Esophagus (tissue), 2 donors: ENCODE measurements at regions not wholly inside any gene's neighbourhood (a gene's known extent, or its start where the extent isn't known, plus 50 kb on each side); places are given as distances from the start of the nearest gene placed in this dataset.
"Not testable (repeated sequence)": the region's sequence is repeated elsewhere in the genome, so short reads cannot be mapped to it uniquely, and the experiment has no call there.

ENCODE experiments used
- H3K27ac ChIP-seq, 2 donors: one replicate each; pipeline ENCODE4 v1.5.1; 2013; ENCODE audit warnings: low read depth in 2 of 2, mild to moderate bottlenecking in 2 of 2, inconsistent platforms in 1 of 2, low read length in 1 of 2, moderate library complexity in 1 of 2
- H3K27me3 ChIP-seq, 2 donors: one replicate each; pipeline ENCODE4 v1.6.1; 2013; ENCODE audit warnings: low read length in 2 of 2, control low read depth in 1 of 2, mild to moderate bottlenecking in 1 of 2; ENCODE audit not compliant: insufficient read depth in 2 of 2, control insufficient read depth in 1 of 2
- H3K36me3 ChIP-seq, 2 donors: one replicate each; pipeline ENCODE4 v1.6.1; 2013; ENCODE audit warnings: low read length in 1 of 2; ENCODE audit not compliant: control insufficient read depth in 2 of 2, insufficient read depth in 2 of 2
- H3K4me1 ChIP-seq, 2 donors: one replicate each; pipeline ENCODE4 v1.6.1; 2013; ENCODE audit warnings: low read length in 1 of 2; ENCODE audit not compliant: control insufficient read depth in 2 of 2, insufficient read depth in 2 of 2
- H3K4me3 ChIP-seq, 2 donors: one replicate each; pipeline ENCODE4 v1.5.1; 2013; ENCODE audit warnings: low read length in 2 of 2, mild to moderate bottlenecking in 2 of 2, low read depth in 1 of 2, moderate library complexity in 1 of 2
- H3K9me3 ChIP-seq, 2 donors: one replicate each; pipeline ENCODE4 v1.6.1; 2013; ENCODE audit warnings: mild to moderate bottlenecking in 2 of 2, low read depth in 1 of 2, low read length in 1 of 2, moderate library complexity in 1 of 2; ENCODE audit not compliant: control insufficient read depth in 2 of 2, insufficient read depth in 1 of 2
- WGBS, 2 donors: extraction: QIAGEN DNeasy Blood & Tissue Kit; methylation state at CpG; one replicate each; pipeline ENCODE4 v1.1.7; 2013; 5-methylcytosine and 5-hydroxymethylcytosine counted together
- donor health status: healthy with polysubstance abuse.
- donor health status: Bipolar disorder and iron deficiency.

GRCh38 chr1:220450927-220451326 lies 77.0 kb upstream of the MARK1 start:
- no peak overlapping the region for H3K4me3 ChIP-seq
- no peaks in the 10 kb centered on the region for H3K4me1 ChIP-seq
- no peaks in the 10 kb centered on the region for H3K9me3 ChIP-seq
- no peaks in the 10 kb centered on the region for H3K36me3 ChIP-seq
- WGBS, 2 donors, result 72 to 90% methylated on average over 2 of the region's 2 CpGs
- H3K27ac ChIP-seq, result no peak overlapping the region
- H3K27me3 ChIP-seq, result no peaks in the 10 kb centered on the region

- no peaks in the 10 kb centered on the region for H3K4me1 ChIP-seq
- H3K36me3 ChIP-seq, result no peaks in the 10 kb centered on the region
- no peak overlapping the region for H3K4me3 ChIP-seq
- H3K27ac ChIP-seq, result no peak overlapping the region
- 76 to 83% methylated on average over 4 of the region's 4 CpGs for WGBS, 2 donors
- H3K9me3 ChIP-seq, result no peaks in the 10 kb centered on the region
- H3K27me3 ChIP-seq, result no peaks in the 10 kb centered on the region
Measured at GRCh38 chr1:220448217-220448616, 79.7 kb upstream of the MARK1 start.

GRCh38 chr1:220444586-220444985 lies 83.3 kb upstream of the MARK1 start:
- not testable (repeated sequence) for H3K36me3 ChIP-seq, H3K9me3 ChIP-seq, H3K27me3 ChIP-seq, H3K4me1 ChIP-seq, H3K27ac ChIP-seq, H3K4me3 ChIP-seq
- WGBS, 2 donors, result 48% methylated on average over 3 of the region's 3 CpGs

- no peak overlapping the region for H3K4me3 ChIP-seq
- no peaks in the 10 kb centered on the region for H3K36me3 ChIP-seq
- 50 to 52% methylated on average over 3 of the region's 3 CpGs for WGBS, 2 donors
- no peak overlapping the region for H3K27ac ChIP-seq
- no peaks in the 10 kb centered on the region for H3K9me3 ChIP-seq
- no peaks in the 10 kb centered on the region for H3K4me1 ChIP-seq
- H3K27me3 ChIP-seq, result no peaks in the 10 kb centered on the region
Measured at GRCh38 chr1:220441211-220441610, 86.7 kb upstream of the MARK1 start.

- WGBS, 2 donors, result 91 to 96% methylated on average over 2 of the region's 2 CpGs
Measured at GRCh38 chr1:220438741-220439140, 89.2 kb upstream of the MARK1 start.

GRCh38 chr1:220432408-220432807 lies 95.5 kb upstream of the MARK1 start:
- no peaks in the 10 kb centered on the region for H3K27me3 ChIP-seq
- H3K36me3 ChIP-seq, result no peaks in the 10 kb centered on the region
- H3K9me3 ChIP-seq, result no peaks in the 10 kb centered on the region
- 71 to 80% methylated on average over 1 of the region's 1 CpG for WGBS, 2 donors
- no peak overlapping the region for H3K4me3 ChIP-seq
- H3K4me1 ChIP-seq, result no peaks in the 10 kb centered on the region
- no peak overlapping the region for H3K27ac ChIP-seq

More at GRCh38 chr1:220438741-220439140, 89.2 kb upstream of the MARK1 start:
- no peak overlapping the region for H3K27ac ChIP-seq
- H3K36me3 ChIP-seq, result no peaks in the 10 kb centered on the region
- H3K4me1 ChIP-seq, result no peaks in the 10 kb centered on the region
- no peaks in the 10 kb centered on the region for H3K27me3 ChIP-seq
- no peak overlapping the region for H3K4me3 ChIP-seq
- H3K9me3 ChIP-seq, result no peaks in the 10 kb centered on the region

- no peaks in the 10 kb centered on the region for H3K9me3 ChIP-seq
- WGBS, 2 donors, result 71 to 75% methylated on average over 7 of the region's 7 CpGs
- no peak overlapping the region for H3K4me3 ChIP-seq
- no peak overlapping the region for H3K27ac ChIP-seq
- no peaks in the 10 kb centered on the region for H3K36me3 ChIP-seq
- no peaks in the 10 kb centered on the region for H3K4me1 ChIP-seq
- H3K27me3 ChIP-seq, result no peaks in the 10 kb centered on the region
Measured at GRCh38 chr1:220431554-220432239, 96.2 kb upstream of the MARK1 start.

- Histone ChIP-seq H3K27me3 (no peaks in the 10 kb centered on the region), H3K4me3 (no peak overlapping the region), H3K27ac (no peak overlapping the region), H3K4me1 (no peaks in the 10 kb centered on the region), H3K36me3 (no peaks in the 10 kb centered on the region), H3K9me3 (no peaks in the 10 kb centered on the region)
- WGBS, 2 donors, result 30 to 36% methylated on average over 2 of the region's 2 CpGs
Measured at GRCh38 chr1:220430586-220430985, 97.3 kb upstream of the MARK1 start.

- no peak overlapping the region for H3K27ac ChIP-seq
- H3K27me3 ChIP-seq, result no peaks in the 10 kb centered on the region
- no peaks in the 10 kb centered on the region for H3K4me1 ChIP-seq
- H3K36me3 ChIP-seq, result no peaks in the 10 kb centered on the region
- H3K9me3 ChIP-seq, result no peaks in the 10 kb centered on the region
- H3K4me3 ChIP-seq, result no peak overlapping the region
Measured at GRCh38 chr1:220430059-220430458, 97.9 kb upstream of the MARK1 start.

GRCh38 chr1:220426989-220427388 lies 100.9 kb upstream of the MARK1 start:
- Histone ChIP-seq H3K36me3 (no peaks in the 10 kb centered on the region), H3K4me1 (no peaks in the 10 kb centered on the region), H3K4me3 (no peak overlapping the region), H3K27me3 (no peaks in the 10 kb centered on the region), H3K9me3 (no peaks in the 10 kb centered on the region), H3K27ac (peak overlapping the region in 1 of 2 donors; percentile 10)
- WGBS, 2 donors, result 68 to 74% methylated on average over 2 of the region's 2 CpGs
